VCaP (cell line): ENCODE measurements at regions not wholly inside any gene's neighbourhood (a gene's known extent, or its start where the extent isn't known, plus 50 kb on each side); places are given as distances from the start of the nearest gene placed in this dataset.

Experiments
- H3K27ac ChIP-seq: fragments of 450-650 bp; 2 replicates; pipeline ENCODE4 v1.5.1; 2017
- CTCF ChIP-seq: fragments of 450-650 bp; conservative IDR thresholded peaks from 2 replicates; pipeline ENCODE4 v1.5.1; 2017; ENCODE audit warnings: mild to moderate bottlenecking, moderate library complexity

GRCh38 chr10:130885021-130885655 is 426.4 kb downstream of the TCERG1L start:
- peak overlapping the region; percentile 22; the same call in 1 of the 2 replicates for H3K27ac ChIP-seq
- TF ChIP-seq CTCF: no peak

- no peak for TF ChIP-seq CTCF
- no peak overlapping the region for H3K27ac ChIP-seq
These were observed 424.4 kb downstream of the TCERG1L start for GRCh38 chr10:130887170-130887569.

DNA sequence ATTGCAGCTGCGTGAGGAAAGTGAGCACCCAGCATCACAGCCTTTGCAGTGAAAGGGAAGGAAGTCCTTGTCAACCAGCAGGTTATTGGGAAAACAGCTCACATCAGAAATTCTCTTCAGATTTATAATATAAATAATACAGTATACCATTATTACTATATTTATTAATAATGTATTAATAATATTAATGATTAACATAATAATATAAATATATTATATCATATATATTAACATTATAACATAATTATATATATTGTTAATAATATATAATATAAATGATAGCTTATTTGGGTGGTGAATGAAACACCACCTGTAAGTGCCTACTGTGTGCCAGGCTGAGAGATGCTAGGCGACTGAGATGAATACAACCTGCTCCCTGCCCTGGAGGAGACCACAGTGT is 423.0 kb downstream of the TCERG1L start:
- TF ChIP-seq CTCF: no peak
- H3K27ac ChIP-seq: no peak overlapping the region

- no peak for TF ChIP-seq CTCF
These were observed 422.3 kb downstream of the TCERG1L start for GRCh38 chr10:130889240-130889639.

DNA sequence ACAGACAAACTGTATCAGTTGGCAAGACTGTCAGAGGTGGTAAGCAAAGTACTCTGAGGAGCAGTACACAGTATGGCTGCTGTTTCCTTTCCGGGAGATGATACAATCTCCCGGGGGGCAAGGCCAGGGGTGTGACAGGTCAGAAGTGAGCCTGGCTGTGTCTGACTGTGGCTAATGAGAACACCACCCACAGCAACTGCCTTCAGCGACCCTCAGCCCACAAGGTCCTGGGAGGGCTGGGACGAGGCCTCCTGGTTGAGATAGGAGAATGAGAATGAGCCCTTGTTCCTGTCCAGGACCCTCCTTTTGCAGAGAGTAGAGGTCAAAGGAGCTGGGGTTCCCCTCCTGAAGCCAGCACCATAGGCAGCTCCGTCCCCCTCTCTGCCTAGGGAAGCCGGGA is 421.7 kb downstream of the TCERG1L start:
- H3K27ac ChIP-seq: no peak overlapping the region
- TF ChIP-seq CTCF: no peak

More at GRCh38 chr10:130889240-130889639, 422.3 kb downstream of the TCERG1L start:
- no peak overlapping the region for H3K27ac ChIP-seq

DNA sequence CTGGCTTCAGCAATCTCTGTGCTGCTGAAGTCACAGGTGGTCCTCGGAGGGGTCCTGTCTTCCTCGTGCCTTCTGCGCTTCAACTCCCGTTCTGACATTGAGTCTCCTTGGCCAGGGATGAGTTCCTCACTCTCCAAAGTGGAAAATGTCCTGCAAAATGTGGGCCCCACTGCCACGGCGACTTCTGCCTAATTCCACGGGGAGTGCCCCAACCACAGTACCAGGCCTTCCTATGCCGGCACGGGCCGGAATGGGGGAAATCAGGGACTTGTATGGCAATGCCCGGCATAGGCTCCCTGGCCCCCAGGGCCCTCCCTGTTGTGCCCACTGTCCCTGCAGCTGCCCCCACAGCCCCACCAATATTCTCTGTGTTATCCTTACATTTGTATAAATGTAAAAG is 420.5 kb downstream of the TCERG1L start:
- H3K27ac ChIP-seq: no peak overlapping the region
- no peak for TF ChIP-seq CTCF

- no peak overlapping the region for H3K27ac ChIP-seq
- TF ChIP-seq CTCF: no peak
These were observed 417.1 kb downstream of the TCERG1L start for GRCh38 chr10:130894471-130894870.
